IMR-90 (cell line): ENCODE measurements at regions not wholly inside any gene's neighbourhood (a gene's known extent, or its start where the extent isn't known, plus 50 kb on each side); places are given as distances from the start of the nearest gene placed in this dataset.

ENCODE experiments used
- ATAC-seq: fragments of 200-7000 bp; cut with Tn5 transposase; 2 replicates; pipeline ENCODE4 v1.9.1; 2020; ENCODE audit warnings: low read depth, mild to moderate bottlenecking, moderate library complexity
- BruUV-seq: library from RNA; stranded (reverse); fragments of 400-500 nt; replicated peaks from 2 replicates; lab custom pipeline; 2021; lab: Mats Ljungman, UMichigan
- CTCF ChIA-PET: fragments of 300-600 bp; formaldehyde crosslinking; extraction: SDS; loops from one replicate; lab custom pipeline; 2021; ENCODE audit warnings: antibody characterized with exemption; lab: Yijun Ruan, JAX
- POLR2A ChIA-PET: fragments of 300-600 bp; sonication (Branson Sonifier 250); formaldehyde crosslinking; loops from one replicate; lab custom pipeline; 2022; ENCODE audit warnings: antibody characterized with exemption; ENCODE audit not compliant: unreplicated experiment; lab: Charles Lee
- DNase-seq: peaks from one replicate; pipeline ENCODE4 v3.0.0; 2013
- H2AFZ ChIP-seq: replicated peaks from 2 replicates; pipeline ENCODE3; 2013; ENCODE audit warnings: low read length, mild to moderate bottlenecking; ENCODE audit not compliant: poor library complexity
- H2AK5ac ChIP-seq: 2 replicates; pipeline ENCODE4 v1.6.1; 2013; ENCODE audit warnings: low read depth, low read length, inconsistent platforms
- H2AK9ac ChIP-seq: replicated peaks from 2 replicates; pipeline ENCODE3; 2013; ENCODE audit warnings: mild to moderate bottlenecking, low read depth, low read length, moderate library complexity; ENCODE audit not compliant: poor library complexity
- H2BK120ac ChIP-seq: 2 replicates; pipeline ENCODE4 v1.6.1; 2013; ENCODE audit warnings: low read depth, low read length, inconsistent platforms
- H2BK15ac ChIP-seq: 3 replicates; pipeline ENCODE4 v1.6.1; 2013; ENCODE audit warnings: low read depth, low read length, inconsistent platforms
- H2BK20ac ChIP-seq: 2 replicates; pipeline ENCODE4 v1.6.1; 2013; ENCODE audit warnings: low read depth, mild to moderate bottlenecking, inconsistent platforms, low read length, moderate library complexity
- H2BK5ac ChIP-seq: 2 replicates; pipeline ENCODE4 v1.6.1; 2013; ENCODE audit warnings: mild to moderate bottlenecking, low read depth, low read length, inconsistent platforms; ENCODE audit not compliant: poor library complexity, severe bottlenecking
- H3K14ac ChIP-seq: replicated peaks from 2 replicates; pipeline ENCODE4 v1.6.1; 2013; ENCODE audit warnings: low read depth, low read length, inconsistent platforms
- H3K18ac ChIP-seq: 2 replicates; pipeline ENCODE4 v1.6.1; 2013; ENCODE audit warnings: low read depth, low read length, control low read depth
- H3K23ac ChIP-seq: 2 replicates; pipeline ENCODE4 v1.6.1; 2013; ENCODE audit warnings: low read depth, low read length, inconsistent platforms
- H3K27ac ChIP-seq: 2 replicates; pipeline ENCODE4 v1.5.1; 2013; ENCODE audit warnings: mild to moderate bottlenecking, control low read depth, low read length; ENCODE audit not compliant: insufficient read depth
- H3K27me3 ChIP-seq: 2 replicates; pipeline ENCODE4 v1.6.1; 2013; ENCODE audit warnings: low read length; ENCODE audit not compliant: control insufficient read depth, insufficient read depth
- H3K36me3 ChIP-seq: 2 replicates; pipeline ENCODE4 v1.6.1; 2013; ENCODE audit warnings: low read length, mixed read lengths; ENCODE audit not compliant: control insufficient read depth, insufficient read depth
- H3K4ac ChIP-seq: 2 replicates; pipeline ENCODE4 v1.6.1; 2013; ENCODE audit warnings: low read depth, low read length, inconsistent platforms
- H3K4me1 ChIP-seq: 2 replicates; pipeline ENCODE4 v1.6.1; 2013; ENCODE audit warnings: low read length, mixed read lengths; ENCODE audit not compliant: control insufficient read depth, insufficient read depth
- H3K4me2 ChIP-seq: 2 replicates; pipeline ENCODE4 v1.6.1; 2013; ENCODE audit warnings: low read depth, mild to moderate bottlenecking, control low read depth, low read length, moderate library complexity
- H3K4me3 ChIP-seq: 2 replicates; pipeline ENCODE4 v1.5.1; 2013; ENCODE audit warnings: low read depth, mild to moderate bottlenecking, control low read depth, low read length, moderate library complexity; ENCODE audit not compliant: insufficient read depth
- H3K56ac ChIP-seq: 2 replicates; pipeline ENCODE4 v1.6.1; 2013; ENCODE audit warnings: low read length, inconsistent platforms; ENCODE audit not compliant: insufficient read depth; ENCODE audit errors: extremely low read depth
- H3K79me1 ChIP-seq, 2 experiments: 2 replicates each; pipeline ENCODE4 v1.6.1; 2013; ENCODE audit warnings: low read length in 2 of 2, inconsistent platforms in 1 of 2, low read depth in 1 of 2
- H3K9ac ChIP-seq: 2 replicates; pipeline ENCODE4 v1.6.1; 2013; ENCODE audit warnings: low read depth, low read length, control low read depth
- H3K9me1 ChIP-seq: 2 replicates; pipeline ENCODE4 v1.6.1; 2013; ENCODE audit warnings: low read length, inconsistent platforms; ENCODE audit not compliant: insufficient read depth
- H3K9me3 ChIP-seq: 2 replicates; pipeline ENCODE4 v1.6.1; 2013; ENCODE audit warnings: low read length; ENCODE audit not compliant: control insufficient read depth, insufficient read depth
- H4K20me1 ChIP-seq: 2 replicates; pipeline ENCODE4 v1.6.1; 2013; ENCODE audit warnings: low read length, inconsistent platforms; ENCODE audit not compliant: insufficient read depth
- H4K5ac ChIP-seq: 2 replicates; pipeline ENCODE4 v1.6.1; 2013; ENCODE audit warnings: mild to moderate bottlenecking, low read depth, low read length, control low read depth
- H4K8ac ChIP-seq, 2 experiments: 2 replicates each; pipeline ENCODE4 v1.6.1; 2013; ENCODE audit warnings: low read depth in 2 of 2, low read length in 2 of 2, control low read depth in 1 of 2, inconsistent platforms in 1 of 2
- H4K91ac ChIP-seq: 2 replicates; pipeline ENCODE4 v1.6.1; 2013; ENCODE audit warnings: low read depth, low read length, inconsistent platforms; ENCODE audit not compliant: insufficient read depth
- MAZ ChIP-seq: IDR thresholded peaks from 2 replicates; pipeline ENCODE4 v1.6.1; 2012; ENCODE audit warnings: low read depth, mild to moderate bottlenecking, low read length, improper control_type of control experiment, moderate library complexity, borderline replicate concordance
- NFE2L2 ChIP-seq: fragments of 150-350 bp; IDR thresholded peaks from 2 replicates; pipeline ENCODE4 v1.6.1; 2016; ENCODE audit warnings: low read depth, mild to moderate bottlenecking, low read length
- SMC3 ChIP-seq: fragments of 150-350 bp; IDR thresholded peaks from 2 replicates; pipeline ENCODE4 v1.6.1; 2016; ENCODE audit warnings: low read depth, mild to moderate bottlenecking, antibody characterized with exemption, low read length, moderate library complexity
- WGBS, 2 experiments: methylation state at CpG; one replicate each; pipeline versions ENCODE4 v1.1.5 to v1.1.7; 2013; ENCODE audit warnings: missing lambda C conversion rate in 2 of 2; ENCODE audit not compliant: insufficient read length in 1 of 2; ENCODE audit errors: extremely low coverage in 2 of 2; 5-methylcytosine and 5-hydroxymethylcytosine counted together
- dilution Hi-C: fragments of 300-500 bp; cut with HindIII; formaldehyde crosslinking; loops from one replicate; pipeline ENCODE4 v1.14.3; 2018; ENCODE audit warnings: low sequenced_read_pairs; ENCODE audit not compliant: unreplicated experiment
- in situ Hi-C: fragments of 300-500 bp; cut with MboI; formaldehyde crosslinking; loops from 3 replicates; pipeline ENCODE4 v1.14.3; 2019; ENCODE audit warnings: low sequenced_read_pairs, inconsistent platforms, mixed read lengths
- intact Hi-C: fragments of 100-400 bp; cut with micrococcal nuclease; formaldehyde crosslinking; loops from 2 replicates; pipeline ENCODE4 v1.10.0; 2022
- TF ChIP-seq, protein P1 (sequence below): conservative IDR thresholded peaks from 2 replicates; pipeline ENCODE4 v1.5.1; 2012; ENCODE audit warnings: mild to moderate bottlenecking, low read depth, low read length, improper control_type of control experiment

GRCh38 chr2:128783193-128783671 lies 464.6 kb upstream of the HS6ST1 start:
- H3K9me3 ChIP-seq = peaks cover 3% of the 10 kb centered on the region; the same call in 1 of the 2 replicates
- no peak overlapping the region for H4K5ac ChIP-seq
- no peak overlapping the region for H3K14ac ChIP-seq
- ATAC-seq = no peak
- H2AK5ac ChIP-seq = no peak overlapping the region
- no peak overlapping the region for H3K23ac ChIP-seq
- no peak overlapping the region for H4K91ac ChIP-seq
- no peak overlapping the region for H3K4ac ChIP-seq
- intact Hi-C loops = no loop called here
- no peak overlapping the region for H2BK15ac ChIP-seq
- TF ChIP-seq SMC3 (no peak), MAZ (no peak), NFE2L2 (no peak)
- TF ChIP-seq, protein P1, sequence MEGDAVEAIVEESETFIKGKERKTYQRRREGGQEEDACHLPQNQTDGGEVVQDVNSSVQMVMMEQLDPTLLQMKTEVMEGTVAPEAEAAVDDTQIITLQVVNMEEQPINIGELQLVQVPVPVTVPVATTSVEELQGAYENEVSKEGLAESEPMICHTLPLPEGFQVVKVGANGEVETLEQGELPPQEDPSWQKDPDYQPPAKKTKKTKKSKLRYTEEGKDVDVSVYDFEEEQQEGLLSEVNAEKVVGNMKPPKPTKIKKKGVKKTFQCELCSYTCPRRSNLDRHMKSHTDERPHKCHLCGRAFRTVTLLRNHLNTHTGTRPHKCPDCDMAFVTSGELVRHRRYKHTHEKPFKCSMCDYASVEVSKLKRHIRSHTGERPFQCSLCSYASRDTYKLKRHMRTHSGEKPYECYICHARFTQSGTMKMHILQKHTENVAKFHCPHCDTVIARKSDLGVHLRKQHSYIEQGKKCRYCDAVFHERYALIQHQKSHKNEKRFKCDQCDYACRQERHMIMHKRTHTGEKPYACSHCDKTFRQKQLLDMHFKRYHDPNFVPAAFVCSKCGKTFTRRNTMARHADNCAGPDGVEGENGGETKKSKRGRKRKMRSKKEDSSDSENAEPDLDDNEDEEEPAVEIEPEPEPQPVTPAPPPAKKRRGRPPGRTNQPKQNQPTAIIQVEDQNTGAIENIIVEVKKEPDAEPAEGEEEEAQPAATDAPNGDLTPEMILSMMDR = no peak
- H3K9ac ChIP-seq = no peak overlapping the region
- H3K27me3 ChIP-seq = peaks cover 3% of the 10 kb centered on the region; the same call in 1 of the 2 replicates
- H3K79me1 ChIP-seq = no peaks in the 10 kb centered on the region
- no TSS peak for BruUV-seq
- no peak overlapping the region for H2BK120ac ChIP-seq
- H3K36me3 ChIP-seq = no peaks in the 10 kb centered on the region
- H3K4me2 ChIP-seq = no peak overlapping the region
- no peaks in the 10 kb centered on the region for H3K4me1 ChIP-seq
- no peaks in the 10 kb centered on the region for H3K9me1 ChIP-seq
- in situ Hi-C loops = no loop called here
- H4K8ac ChIP-seq = no peak overlapping the region
- H3K56ac ChIP-seq = no peak overlapping the region
- no peak for DNase-seq
- CTCF ChIA-PET = no interaction called here
- no peak overlapping the region for H2BK5ac ChIP-seq
- H2AFZ ChIP-seq = no peak overlapping the region
- no peaks in the 10 kb centered on the region for H4K20me1 ChIP-seq
- dilution Hi-C loops = no loop called here
- 70% methylated on average over 2 of the region's 9 CpGs; no CpG with 5 or more reads in 1 of the 2 experiments for WGBS, 2 experiments
- H3K18ac ChIP-seq = no peak overlapping the region
- no peak overlapping the region for H2BK20ac ChIP-seq
- no peak overlapping the region for H3K27ac ChIP-seq
- H2AK9ac ChIP-seq = no peak overlapping the region
- H3K4me3 ChIP-seq = no peak overlapping the region
- POLR2A ChIA-PET = no interaction called here
